HFF-Myc (cell line): ENCODE measurements at regions not wholly inside any gene's neighbourhood (a gene's known extent, or its start where the extent isn't known, plus 50 kb on each side); places are given as distances from the start of the nearest gene placed in this dataset.

Experiments used
- DNase-seq: peaks from one replicate; pipeline ENCODE4 v3.0.0-alpha.2; 2011; ENCODE audit warnings: low read depth; ENCODE audit errors: extremely low read depth
- H3K4me3 ChIP-seq: replicated peaks from 2 replicates; pipeline ENCODE4 v1.5.1; 2011; ENCODE audit warnings: low read depth, mild to moderate bottlenecking, control low read depth, low read length
- CTCF ChIP-seq: IDR thresholded peaks from 2 replicates; pipeline ENCODE4 v1.5.1; 2012; ENCODE audit warnings: mild to moderate bottlenecking, low read depth, low read length, control low read depth; ENCODE audit errors: missing control alignments

DNA sequence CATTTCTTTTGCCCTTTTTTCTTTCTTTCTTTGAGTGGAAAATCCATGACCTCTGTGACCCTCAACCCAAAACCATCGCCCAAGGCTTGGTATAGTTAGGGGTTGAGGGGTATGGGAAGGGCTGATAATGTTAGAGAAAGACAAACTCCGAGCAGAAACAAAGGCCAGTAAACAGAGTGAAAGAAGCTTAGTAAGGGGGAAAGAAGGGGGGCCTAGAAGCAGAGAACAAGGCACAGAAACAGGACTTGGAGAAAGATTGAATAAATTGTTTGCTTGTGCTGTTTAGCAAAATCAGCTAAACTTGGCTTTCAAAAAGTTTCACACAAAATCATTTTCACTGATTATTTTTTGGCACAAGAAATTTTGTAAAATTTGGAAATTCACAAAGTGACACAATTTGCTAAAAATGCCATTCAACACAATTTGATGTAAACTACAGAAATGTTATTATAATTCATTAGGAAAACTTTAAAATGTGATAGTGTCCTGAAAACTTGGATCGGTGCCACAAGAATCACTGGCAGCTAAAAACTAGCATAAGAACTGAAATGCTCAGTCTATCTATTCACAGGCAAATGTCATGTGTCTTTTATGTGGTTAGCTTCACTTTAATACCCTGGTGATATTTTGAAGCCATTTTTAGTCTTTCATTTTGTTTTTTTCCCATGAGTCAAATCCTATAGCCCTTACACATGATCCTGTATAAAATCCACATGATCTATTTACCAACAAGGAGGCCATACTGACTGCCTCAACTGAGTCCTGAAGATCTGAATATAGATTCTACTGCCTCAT, 276.4 kb downstream of the NR2F1-AS1 start:
- no peak for DNase-seq
- H3K4me3 ChIP-seq: no peak overlapping the region
- no peak for TF ChIP-seq CTCF

DNA sequence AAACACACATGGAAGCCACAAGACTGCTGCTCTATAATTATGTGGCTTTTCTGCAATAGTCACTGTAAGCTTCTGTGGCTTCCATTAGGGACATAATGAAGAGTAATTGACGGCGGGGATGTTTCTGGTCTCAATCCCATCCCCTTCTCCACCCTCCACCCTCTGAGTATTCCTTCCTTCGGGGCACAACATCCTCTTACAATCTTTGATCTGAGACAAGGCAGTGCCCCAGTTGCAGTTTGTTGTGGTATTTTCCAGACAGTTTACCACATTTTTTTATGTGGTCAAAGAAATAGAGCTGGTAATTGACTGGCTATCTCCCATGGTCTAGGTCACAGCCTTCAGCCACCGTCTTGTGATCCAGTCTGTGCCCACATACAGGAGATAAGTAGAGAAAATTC, 277.7 kb downstream of the NR2F1-AS1 start:
- no peak overlapping the region for H3K4me3 ChIP-seq
- TF ChIP-seq CTCF: no peak
- DNase-seq: no peak

DNA sequence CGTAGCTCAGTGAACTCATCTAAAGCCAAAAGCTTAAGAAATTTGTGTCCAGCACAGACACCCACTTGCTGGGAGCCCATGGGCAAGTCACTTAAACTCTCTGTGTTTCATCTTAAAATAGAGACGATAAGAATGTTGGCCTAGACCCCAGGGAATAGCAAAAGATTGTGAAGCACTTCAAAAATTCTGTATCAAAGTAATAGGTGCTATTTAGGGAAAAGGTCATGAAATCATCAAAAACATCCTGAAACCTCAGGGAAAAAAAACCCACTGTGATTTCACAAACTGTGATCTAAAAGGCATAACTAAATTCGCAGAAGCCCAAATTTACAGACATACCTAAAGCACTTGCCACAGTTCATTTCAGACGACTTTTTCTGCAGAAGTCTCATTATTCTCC, 278.3 kb downstream of the NR2F1-AS1 start:
- no peak for TF ChIP-seq CTCF
- no peak for DNase-seq
- H3K4me3 ChIP-seq: no peak overlapping the region

DNA sequence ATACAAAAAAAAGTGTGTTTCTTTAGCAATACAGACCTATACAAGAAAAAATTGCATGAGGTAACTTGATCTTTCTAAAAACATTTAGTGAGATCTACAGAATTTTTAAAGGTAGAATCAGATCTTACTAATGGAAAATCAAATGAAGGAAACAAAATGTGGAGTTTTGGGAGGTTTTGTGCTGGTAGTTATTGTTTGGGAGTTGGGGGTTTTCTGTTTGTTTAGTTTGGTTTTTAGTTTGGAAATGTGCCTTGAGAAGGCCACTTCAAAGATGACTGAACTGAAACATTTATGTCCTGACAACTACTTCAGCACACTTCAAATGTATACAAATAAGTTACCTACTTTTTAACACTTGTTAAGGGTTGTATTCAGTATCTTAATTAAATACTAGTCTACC, 280.1 kb downstream of the NR2F1-AS1 start:
- DNase-seq: no peak
- no peak overlapping the region for H3K4me3 ChIP-seq
- TF ChIP-seq CTCF: no peak

DNA sequence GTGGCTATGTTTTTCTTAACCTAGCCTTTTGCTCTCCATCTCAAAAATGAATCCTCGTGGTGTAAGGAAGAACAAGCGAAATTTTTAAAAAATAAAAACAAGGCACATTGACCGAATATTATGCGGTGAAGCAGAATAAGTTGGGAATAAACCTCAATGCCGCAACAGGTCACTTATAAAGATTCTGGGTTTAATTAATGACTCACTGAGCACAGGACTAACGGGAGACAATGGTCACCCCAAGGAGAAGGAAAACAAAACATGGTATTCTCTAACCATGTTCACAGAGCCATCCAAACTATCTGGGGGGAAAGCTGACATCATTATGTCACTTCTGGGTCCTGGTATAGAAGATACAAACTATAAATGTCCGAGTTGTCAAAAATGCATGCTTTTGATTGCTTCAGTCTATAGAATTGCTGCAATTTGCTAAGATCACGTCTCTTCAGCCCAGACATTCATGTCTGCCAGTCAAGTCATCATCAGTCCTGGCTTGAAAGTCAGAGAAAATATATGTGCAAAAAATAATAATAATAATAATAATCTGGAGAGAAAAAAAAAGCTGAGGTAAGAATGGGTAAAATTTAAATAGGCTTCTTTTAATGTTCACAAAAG, 280.6 kb downstream of the NR2F1-AS1 start:
- no peak for TF ChIP-seq CTCF
- no peak overlapping the region for H3K4me3 ChIP-seq
- no peak for DNase-seq

DNA sequence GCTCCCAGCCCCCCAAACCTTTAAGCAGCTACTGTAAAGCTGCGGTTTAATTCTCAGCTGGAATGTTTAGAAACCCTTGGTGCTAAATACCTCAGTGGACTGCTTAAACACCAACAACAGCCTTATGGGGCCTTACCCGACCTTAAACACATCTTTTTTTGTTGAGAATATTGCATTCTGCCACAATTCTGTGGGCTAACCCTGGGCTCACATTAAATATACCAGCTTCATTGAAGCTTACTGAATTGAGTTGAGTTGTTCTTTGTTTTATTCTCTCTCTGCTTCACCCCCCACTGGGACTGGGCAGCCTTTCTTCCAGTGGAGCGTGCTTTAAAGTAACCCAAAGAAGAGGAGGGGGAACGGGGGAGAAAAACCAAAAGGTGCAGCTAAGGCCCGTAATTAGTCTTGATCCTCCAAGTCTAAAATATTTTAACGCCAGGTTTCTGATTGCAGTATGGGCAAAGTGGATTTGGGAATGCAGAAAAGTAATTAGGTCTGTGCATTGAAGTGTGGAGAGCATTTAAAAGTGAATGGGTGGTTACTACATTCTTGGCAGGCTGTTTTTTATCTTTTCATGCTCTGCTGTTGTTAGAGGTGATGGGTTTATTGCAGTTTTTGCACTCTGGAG, 281.2 kb downstream of the NR2F1-AS1 start:
- DNase-seq: no peak
- no peak for TF ChIP-seq CTCF
- no peak overlapping the region for H3K4me3 ChIP-seq
